HG02798 (cell line): ENCODE measurements at regions not wholly inside any gene's neighbourhood (a gene's known extent, or its start where the extent isn't known, plus 50 kb on each side); places are given as distances from the start of the nearest gene placed in this dataset.
"Not testable (repeated sequence)": the region's sequence is repeated elsewhere in the genome, so short reads cannot be mapped to it uniquely, and the experiment has no call there.

Experiments used
- ATAC-seq: cut with Tn5 transposase; IDR thresholded peaks from one replicate; pipeline ENCODE4 v1.9.1; 2021; ENCODE audit warnings: mild to moderate bottlenecking; ENCODE audit not compliant: unreplicated experiment, poor library complexity

DNA sequence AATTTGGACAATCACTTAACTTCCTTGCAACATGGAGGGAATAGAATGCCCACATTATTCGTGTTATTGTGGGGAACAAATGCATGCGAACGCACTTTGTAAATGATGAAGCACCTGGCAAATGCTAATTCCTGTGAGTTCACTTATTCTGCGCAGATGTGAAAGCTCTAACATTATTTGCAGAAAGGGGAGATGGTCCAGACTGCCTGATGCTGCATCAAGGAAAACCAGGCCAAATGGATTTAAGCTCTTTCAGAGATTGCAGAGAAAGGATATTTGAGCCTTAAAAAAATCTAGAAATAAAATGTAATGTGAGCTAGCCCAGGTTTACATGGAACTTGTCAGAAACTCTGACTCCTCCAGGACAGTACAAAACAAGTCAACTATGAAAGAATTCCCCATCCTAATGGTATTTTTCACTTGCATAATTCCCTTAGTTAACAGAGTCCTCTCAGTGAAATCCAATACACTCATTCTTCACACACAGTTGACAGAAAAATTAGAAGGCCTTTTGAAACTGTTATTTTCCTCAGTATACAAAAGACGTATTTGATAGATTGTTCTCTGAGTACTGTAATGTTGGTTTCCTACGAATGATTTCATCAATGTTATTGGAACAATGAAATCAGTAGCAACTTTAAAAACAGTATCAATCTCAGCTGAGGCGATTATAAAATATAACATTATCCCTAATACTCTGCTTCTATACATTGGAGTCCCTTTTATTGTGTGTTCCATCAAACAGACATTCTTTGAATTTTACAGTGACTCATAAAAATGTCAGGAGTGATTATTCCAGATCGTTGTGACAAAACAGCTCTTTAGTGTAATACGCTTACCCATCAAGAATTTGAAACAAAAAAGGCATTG lies 136.3 kb upstream of the ANK3 start:
- no peak for ATAC-seq

DNA sequence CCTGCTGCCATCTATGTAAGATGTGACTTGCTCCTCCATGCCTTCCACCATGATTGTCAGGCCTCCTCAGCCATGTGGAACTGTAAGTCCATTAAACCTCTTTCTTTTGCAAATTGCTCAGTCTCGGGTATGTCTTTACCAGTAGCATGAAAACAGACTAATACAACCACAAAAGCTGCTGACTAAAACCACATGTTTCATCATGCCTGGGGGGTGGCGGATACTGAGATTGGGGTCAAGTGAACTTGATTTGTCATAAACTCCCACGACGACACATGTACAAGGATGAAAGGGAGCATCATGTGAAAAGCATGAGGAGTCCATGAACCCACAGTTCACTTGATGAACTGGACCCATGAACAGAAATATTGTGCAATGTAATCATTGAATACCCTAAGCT lies 134.9 kb upstream of the ANK3 start:
- no peak for ATAC-seq

DNA sequence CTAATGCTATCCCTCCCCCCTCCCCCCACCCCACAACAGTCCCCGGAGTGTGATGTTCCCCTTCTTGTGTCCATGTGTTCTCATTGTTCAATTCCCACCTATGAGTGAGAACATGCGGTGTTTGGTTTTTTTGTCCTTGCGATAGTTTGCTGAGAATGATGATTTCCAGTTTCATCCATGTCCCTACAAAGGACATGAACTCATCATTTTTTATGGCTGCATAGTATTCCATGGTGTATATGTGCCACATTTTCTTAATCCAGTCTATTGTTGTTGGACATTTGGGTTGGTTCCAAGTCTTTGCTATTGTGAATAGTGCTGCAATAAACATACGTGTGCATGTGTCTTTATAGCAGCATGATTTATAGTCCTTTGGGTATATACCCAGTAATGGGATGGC lies 133.7 kb upstream of the ANK3 start:
- ATAC-seq: not testable (repeated sequence)

DNA sequence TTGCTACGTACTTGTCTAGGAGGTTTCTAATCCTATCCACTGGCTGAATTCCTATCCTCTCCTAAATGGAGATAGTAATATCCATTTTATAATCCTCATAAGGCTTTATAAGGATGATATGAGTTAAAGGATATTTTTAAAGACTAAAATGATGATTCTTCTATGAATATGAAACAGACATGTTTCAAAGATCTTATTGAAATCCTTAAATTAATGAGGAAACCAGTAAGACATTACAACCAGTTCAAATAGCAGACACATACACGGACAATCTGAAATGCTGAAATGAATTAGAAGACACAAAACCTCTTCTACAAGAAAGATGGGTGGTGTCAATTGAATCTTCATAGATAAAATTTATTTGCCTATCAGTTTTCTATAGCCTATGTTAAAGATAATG lies 132.9 kb upstream of the ANK3 start:
- no peak for ATAC-seq

DNA sequence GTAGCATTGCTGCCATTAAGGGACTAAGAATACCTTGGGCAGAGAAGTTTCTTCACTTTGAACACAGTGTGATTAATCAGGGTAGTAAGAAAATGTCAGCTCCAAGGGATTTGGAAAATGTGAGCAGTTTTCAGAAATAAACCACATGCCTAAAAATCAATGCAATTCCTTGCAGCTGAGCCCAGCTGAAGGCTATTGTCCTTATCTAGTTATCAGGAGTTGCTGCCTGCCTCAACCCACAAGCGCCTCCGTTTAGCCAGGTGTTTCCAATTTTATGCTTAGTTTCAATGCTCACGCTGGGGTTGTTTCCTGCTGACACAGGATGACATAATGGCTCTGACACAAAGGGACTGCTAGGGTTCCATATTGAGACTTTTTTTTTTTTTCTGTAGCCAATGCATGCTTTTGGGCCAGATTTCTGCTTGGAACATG lies 132.3 kb upstream of the ANK3 start:
- no peak for ATAC-seq

DNA sequence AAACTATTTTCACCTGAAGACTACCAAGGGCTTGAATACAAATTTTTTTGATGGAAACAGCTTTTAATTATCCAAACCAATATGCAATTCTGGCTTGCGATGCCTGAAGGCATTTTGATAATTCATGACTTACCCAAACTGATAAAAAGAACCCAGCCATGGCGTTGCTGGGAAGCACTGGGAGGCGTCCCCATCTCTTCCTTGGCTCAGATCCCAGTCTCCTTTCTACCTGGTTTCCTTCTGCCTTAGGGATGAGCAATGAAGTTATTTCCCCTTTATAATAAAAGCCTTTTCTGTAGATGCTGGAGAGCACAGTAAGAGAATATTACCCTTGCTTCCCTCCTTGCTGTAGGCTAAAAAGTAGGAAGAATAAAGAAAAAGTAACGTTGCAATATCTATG lies 129.1 kb upstream of the ANK3 start:
- no peak for ATAC-seq

DNA sequence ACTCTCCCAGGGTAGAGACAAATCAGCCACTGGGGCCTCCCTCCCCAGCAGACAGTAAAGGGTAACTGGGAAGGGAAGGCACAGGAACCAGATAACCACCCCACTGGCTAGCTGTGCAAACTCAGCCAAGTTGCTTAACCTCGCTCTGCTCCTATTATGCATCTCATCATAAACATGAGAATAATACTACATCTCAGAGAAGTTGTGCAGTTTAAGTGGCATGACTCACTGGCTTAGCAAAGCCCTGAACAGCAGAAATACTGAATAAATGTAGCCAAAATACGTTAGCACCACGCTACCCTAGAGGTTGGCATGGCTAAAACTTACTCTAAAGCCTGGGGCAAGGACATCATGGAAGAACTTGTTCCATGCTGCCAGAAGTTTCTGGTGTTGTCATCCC lies 128.1 kb upstream of the ANK3 start:
- ATAC-seq: no peak

DNA sequence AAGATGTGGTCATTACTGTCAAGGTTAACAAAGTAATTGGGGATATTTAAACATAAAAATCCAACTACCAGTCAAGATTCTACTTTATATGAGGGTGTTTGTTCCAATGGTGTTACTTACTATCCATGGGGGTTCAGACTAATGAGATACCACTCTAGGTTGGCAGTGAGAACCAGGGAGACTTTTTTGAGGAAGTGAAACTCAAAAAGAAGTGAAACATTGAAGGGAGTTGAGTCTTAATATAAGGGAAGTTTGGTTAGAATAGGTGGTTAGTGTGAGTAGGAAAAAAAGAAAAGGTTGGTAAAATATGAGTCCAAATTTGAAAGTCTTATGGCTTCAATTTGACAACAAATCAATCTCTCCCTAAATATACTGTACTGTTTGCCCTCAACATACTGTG lies 123.6 kb upstream of the ANK3 start:
- no peak for ATAC-seq

DNA sequence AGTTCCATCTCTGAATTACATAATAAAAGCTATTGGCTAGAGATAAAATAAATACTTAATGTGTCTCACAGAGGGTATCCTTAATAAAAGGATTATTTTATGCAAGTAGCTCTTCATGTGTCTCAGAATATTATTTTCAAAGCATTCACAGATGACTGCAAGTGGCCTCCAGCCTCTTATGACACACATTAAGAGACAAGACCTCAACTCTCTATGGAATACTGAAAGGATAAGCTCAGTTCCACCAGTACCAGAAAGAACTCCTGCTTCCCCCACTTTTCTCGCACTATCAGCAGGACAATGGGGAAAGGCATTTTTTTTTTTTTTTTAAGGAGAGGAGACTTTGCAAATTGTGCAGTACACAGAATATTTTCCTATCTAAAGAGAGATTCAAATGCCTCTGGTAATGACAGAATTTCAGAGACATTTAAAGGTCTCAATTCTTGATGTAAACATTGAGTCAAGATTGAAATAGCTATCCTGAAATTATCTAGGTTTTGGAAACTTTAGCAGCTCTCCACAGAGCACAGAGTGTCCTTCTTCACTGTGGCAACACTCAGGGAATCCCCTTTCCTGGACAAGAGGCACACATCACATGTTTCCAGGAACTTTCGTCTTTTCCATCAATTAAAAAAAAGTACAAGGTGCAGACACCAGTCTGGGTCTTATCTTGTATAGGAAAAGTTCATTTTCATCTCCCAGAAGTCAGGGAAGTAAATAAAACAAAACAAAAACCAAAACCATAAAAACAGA lies 122.0 kb upstream of the ANK3 start:
- no peak for ATAC-seq

DNA sequence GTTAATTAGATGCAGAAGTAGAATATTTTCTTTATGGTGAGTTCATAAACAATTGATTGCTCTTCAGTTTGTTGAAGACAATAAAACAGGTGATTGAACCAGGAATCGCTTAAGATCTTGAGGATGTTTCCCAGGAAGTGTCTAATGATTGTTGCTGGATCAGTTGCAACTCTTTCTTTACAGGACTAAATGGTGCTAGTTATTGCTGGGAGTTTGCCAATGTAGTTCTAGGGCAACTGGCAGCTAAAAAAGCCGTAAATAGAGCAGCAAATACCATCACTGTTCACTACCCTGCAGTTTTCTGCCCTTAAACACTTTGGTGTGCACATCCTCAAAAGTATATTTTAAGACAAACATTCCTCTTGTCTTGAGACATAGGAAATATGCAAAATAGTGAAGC lies 119.2 kb upstream of the ANK3 start:
- no peak for ATAC-seq

DNA sequence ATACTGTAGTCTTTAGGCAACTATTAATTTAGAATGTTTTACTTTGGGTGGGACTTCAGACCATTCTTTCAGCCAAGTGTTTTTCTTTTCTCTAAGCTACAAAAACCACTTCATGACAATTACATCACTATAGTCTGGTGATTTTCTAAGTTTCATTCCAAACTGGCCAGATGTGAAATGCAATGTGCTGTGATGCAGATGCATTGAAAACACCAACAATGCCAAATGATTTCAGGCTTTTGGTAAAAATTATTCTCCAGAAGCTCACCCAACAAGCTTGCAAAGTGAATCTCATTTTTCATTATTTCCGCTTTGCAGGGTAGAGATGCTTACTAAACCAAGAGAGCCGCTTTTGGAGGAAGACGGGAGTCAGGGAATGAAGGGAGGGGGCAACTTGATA lies 118.4 kb upstream of the ANK3 start:
- no peak for ATAC-seq

DNA sequence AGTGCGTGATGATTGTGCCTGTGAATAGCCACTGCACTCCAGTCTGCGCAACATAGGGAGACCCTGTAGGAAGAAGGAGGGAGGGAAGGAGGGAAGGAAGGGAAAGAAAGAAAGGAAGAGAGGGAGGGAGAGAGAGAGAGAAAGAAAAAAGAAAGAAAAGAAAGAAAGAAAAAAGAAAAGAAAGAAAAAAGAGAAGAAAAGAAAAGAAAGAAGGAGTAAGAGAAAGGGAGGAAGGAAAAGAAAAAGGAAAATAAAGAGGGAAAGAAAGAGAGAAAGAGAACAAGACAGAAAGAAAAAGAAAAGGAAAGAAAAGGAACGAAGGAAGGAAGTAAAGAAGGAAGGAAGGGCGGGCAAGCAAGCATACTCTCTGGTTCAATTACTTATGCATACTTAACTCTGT lies 112.9 kb upstream of the ANK3 start:
- no peak for ATAC-seq

DNA sequence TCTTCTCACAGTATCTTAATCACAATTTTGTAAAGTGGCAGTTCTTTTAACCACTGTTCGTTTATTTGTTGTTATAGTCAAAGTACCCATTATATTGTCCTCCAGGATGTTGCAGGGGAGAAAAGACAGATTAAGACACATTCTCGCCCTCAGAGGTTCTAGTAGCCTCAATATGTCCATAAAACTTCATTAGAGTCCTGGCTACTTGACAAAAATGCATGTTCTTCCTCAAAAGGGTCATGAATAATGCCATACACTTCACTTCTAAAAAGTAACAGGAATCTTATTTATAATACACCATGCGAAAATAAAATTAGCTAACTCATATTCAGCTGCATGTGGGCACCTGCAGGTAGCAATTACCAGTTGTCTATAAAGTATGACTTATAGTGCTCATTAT lies 109.3 kb upstream of the ANK3 start:
- no peak for ATAC-seq

DNA sequence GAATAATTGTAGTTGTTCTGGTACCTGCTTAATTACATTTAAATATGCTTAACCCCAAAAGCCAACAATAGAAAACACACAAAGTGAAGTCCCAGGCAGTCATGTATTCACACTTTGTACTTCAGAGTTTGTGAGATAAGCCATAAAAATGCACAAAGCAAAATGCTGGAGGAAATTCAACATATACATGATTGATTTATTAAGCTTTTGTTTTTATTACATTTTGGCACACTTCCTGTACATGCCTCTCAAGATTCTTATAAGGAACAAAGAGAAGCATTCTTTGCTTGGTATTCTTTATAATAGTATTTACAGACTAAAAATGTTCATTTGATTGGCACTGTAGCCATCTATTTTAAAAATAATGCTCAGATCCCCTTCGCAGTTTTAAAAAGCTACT lies 107.7 kb upstream of the ANK3 start:
- ATAC-seq: no peak

DNA sequence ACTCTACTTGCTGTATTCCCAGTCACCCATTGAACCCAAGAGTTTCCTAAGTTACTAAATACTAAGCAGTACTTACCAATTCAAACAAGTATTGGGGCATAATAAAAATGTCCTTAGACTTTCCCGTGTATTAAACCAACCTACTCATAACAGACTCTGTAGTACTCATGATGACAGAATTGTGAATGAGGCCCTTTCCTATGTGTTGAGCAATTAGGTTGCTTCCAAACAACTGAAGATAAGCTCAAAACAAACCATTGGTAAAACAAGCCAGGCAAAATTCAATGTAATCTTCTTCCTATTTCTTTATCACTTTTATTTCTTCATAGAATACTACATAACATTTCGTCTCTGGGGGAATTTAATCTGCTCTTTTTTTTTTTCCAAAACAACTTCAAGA lies 106.5 kb upstream of the ANK3 start:
- ATAC-seq: no peak

DNA sequence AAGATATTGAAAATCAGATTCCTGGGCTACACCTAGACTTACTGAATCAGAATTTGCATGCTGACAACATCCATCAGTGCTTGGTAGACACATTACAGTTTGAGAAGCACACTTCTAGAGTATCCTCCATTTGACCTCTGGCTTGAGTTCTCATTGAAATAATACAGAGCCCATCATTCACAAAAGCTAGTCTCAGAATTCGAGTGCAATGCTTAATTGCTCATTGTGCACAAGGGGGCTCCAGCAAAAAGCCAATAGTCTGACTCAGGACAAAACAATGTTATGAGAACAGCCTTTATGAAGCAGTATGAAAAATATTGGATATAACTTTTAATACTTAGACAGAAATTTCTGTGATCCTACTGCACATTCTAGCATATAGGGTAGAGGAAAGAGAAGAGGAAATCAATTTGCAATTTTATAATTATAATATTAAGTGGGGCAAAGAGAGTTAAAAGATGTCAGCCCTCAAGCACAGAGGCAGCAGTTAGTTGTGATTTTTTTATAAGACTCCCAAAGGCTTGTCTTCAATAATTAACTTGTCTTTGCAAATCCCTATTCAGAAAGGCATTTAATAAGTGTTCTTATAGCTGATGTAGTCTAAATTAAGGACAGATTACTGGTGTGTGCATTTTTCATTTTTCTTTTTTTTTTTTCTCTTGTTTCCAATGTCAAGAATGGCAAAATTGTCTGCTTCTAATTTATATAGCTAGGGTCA lies 105.8 kb upstream of the ANK3 start:
- no peak for ATAC-seq

DNA sequence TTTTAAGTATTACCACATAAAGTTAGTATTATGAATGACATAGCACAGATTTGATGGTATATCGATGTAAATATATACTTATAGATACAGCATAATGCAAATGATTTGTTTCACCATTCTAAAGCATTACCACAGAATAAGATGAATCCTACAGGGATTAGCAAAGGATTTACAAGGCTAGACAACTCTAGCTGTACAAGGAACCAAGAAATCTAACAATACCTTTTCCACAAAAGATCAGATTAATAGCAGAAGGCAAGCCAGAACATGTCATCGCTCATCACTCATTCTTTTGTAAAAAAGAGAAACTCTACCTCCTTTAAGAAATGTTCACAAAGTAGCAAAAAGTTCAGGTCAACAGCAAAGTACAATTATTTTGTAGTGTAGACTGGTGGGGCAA lies 105.1 kb upstream of the ANK3 start:
- no peak for ATAC-seq

DNA sequence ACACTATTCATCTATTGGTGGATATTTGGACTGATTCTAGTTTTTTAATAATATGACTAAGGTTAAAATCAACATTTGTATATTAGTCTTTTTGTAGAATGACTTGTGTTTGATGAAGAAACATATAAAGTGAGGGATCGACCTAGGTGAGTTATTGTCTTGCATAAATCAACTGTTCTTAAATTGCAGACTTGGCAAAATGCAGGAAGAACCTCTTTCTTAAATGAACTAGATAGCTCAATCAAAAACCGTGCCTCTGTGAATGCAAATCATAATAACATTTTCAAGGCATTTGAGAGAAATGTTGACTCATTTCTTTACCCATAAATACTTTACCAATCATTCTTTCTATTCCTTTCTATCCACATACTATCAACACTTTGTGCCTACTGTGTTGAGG lies 101.5 kb upstream of the ANK3 start:
- no peak for ATAC-seq

DNA sequence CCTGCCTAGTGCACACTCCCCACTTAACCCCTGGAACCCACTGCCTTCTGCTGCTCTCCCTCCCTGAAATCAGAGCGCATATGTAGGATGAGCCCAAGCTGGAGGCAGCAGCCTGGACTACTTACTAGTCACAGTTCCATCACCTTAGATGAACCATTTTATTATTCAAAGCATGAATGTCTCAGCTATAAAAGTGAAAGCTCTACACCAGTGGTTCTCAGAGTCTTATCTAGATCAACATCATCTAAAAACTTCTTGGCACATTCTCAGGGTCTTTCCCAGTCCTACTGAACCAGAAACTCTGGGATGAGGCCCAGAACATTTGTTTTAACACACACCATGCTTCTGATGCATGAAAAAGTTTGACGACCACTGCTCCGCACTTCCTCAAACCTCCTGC lies 100.3 kb upstream of the ANK3 start:
- ATAC-seq: no peak

DNA sequence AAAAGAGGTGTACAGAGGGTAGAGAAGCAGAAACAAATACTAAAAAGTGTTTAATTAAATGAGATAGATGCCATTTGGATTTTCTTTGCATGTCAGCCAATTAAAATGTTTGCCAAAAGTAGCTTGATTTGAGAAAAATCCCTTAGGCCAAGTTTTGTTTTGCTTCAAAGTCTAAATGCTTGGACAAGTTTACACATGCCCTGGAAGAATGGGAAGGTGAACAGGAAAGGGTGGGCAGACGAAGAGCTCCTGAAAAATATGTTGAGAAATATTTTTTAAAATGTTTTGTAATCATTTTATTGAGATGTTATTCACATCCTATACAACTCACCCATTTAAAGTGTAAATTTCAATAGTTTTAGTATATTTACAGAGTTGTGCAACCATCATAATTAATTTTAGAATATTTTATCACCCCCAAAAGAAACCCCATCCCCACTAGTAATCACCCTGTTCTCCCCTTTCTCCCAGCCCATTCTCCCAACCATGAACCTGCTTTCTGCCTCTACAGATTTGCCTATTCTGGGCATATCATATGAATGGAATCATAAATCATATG lies 98.5 kb upstream of the ANK3 start:
- ATAC-seq: no peak

DNA sequence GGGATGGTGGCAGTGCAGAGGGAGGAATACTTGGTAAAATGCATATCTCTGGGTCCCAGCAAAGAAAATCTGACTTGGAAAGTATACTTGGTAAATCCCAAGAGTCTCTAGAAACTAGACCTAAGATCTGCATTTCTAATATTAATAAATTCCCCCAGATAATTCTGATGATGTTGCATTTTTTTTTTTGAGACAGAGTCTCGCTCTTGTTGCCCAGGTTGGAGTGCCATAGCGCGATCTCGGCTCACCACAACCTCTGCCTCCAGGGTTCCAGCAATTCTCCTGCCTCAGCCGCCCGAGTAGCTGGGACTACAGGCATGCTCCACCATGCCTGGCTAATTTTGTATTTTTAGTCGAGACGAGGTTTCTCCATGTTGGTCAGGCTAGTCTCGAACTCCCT lies 97.9 kb upstream of the ANK3 start:
- no peak for ATAC-seq
